GM19240 (cell line): ENCODE measurements at regions not wholly inside any gene's neighbourhood (a gene's known extent, or its start where the extent isn't known, plus 50 kb on each side); places are given as distances from the start of the nearest gene placed in this dataset.
"Not testable (repeated sequence)": the region's sequence is repeated elsewhere in the genome, so short reads cannot be mapped to it uniquely, and the experiment has no call there.

Experiments
- DNase-seq: peaks from one replicate; pipeline ENCODE4 v3.0.0; 2011; ENCODE audit warnings: low spot score; ENCODE audit not compliant: insufficient read length

GRCh38 chr9:41075671-41076070 lies 52.8 kb downstream of the FOXD4L6 start:
- DNase-seq: not testable (repeated sequence)

- DNase-seq: not testable (repeated sequence)
Measured at GRCh38 chr9:41074356-41074942, 54.0 kb downstream of the FOXD4L6 start.

GRCh38 chr9:41073471-41074243 lies 54.8 kb downstream of the FOXD4L6 start:
- DNase-seq: not testable (repeated sequence)

GRCh38 chr9:41064125-41064795 lies 64.2 kb downstream of the FOXD4L6 start:
- DNase-seq: not testable (repeated sequence)

- DNase-seq: not testable (repeated sequence)
Measured at GRCh38 chr9:41063243-41063642, 65.2 kb downstream of the FOXD4L6 start.

GRCh38 chr9:41059603-41060002 lies 68.9 kb downstream of the FOXD4L6 start:
- not testable (repeated sequence) for DNase-seq

GRCh38 chr9:41053666-41054363 lies 74.7 kb downstream of the FOXD4L6 start:
- DNase-seq: not testable (repeated sequence)

- DNase-seq: not testable (repeated sequence)
Measured at GRCh38 chr9:41048672-41049071, 79.8 kb downstream of the FOXD4L6 start.

GRCh38 chr9:41047792-41048191 lies 80.7 kb downstream of the FOXD4L6 start:
- DNase-seq: not testable (repeated sequence)

GRCh38 chr9:41044930-41045329 lies 83.6 kb downstream of the FOXD4L6 start:
- not testable (repeated sequence) for DNase-seq

GRCh38 chr9:41043433-41043832 lies 85.0 kb downstream of the FOXD4L6 start:
- DNase-seq: not testable (repeated sequence)

- DNase-seq: not testable (repeated sequence)
Measured at GRCh38 chr9:41042111-41042510, 86.4 kb downstream of the FOXD4L6 start.

GRCh38 chr9:41040705-41041342 lies 87.7 kb downstream of the FOXD4L6 start:
- DNase-seq: not testable (repeated sequence)

GRCh38 chr9:41035276-41035675 lies 93.2 kb downstream of the FOXD4L6 start:
- DNase-seq: not testable (repeated sequence)

GRCh38 chr9:41034699-41035197 lies 93.7 kb downstream of the FOXD4L6 start:
- not testable (repeated sequence) for DNase-seq

- DNase-seq: not testable (repeated sequence)
Measured at GRCh38 chr9:41033877-41034276, 94.6 kb downstream of the FOXD4L6 start.

GRCh38 chr9:41033360-41033759 lies 95.1 kb downstream of the FOXD4L6 start:
- DNase-seq: not testable (repeated sequence)

GRCh38 chr9:41026912-41027676 lies 101.4 kb downstream of the FOXD4L6 start:
- not testable (repeated sequence) for DNase-seq

- DNase-seq: not testable (repeated sequence)
Measured at GRCh38 chr9:41022365-41022764, 106.1 kb downstream of the FOXD4L6 start.
